Endothelial cell (in vitro differentiated cells): ENCODE measurements at regions not wholly inside any gene's neighbourhood (a gene's known extent, or its start where the extent isn't known, plus 50 kb on each side); places are given as distances from the start of the nearest gene placed in this dataset.

ENCODE experiments used
- DNase-seq: peaks from one replicate; pipeline ENCODE4 v3.0.0; 2021; ENCODE audit warnings: low spot score
- H3K27ac Mint-ChIP-seq: one replicate; pipeline ENCODE4 v1.8.0; 2021; ENCODE audit warnings: mixed read lengths, inconsistent platforms; ENCODE audit not compliant: unreplicated experiment
- H3K27me3 Mint-ChIP-seq: one replicate; pipeline ENCODE4 v1.8.0; 2021; ENCODE audit warnings: mild to moderate bottlenecking, moderate library complexity, mixed read lengths, inconsistent platforms; ENCODE audit not compliant: unreplicated experiment
- H3K36me3 Mint-ChIP-seq: one replicate; pipeline ENCODE4 v1.8.0; 2021; ENCODE audit warnings: mild to moderate bottlenecking, low read depth, mixed read lengths, inconsistent platforms; ENCODE audit not compliant: unreplicated experiment
- H3K4me1 Mint-ChIP-seq: one replicate; pipeline ENCODE4 v1.8.0; 2021; ENCODE audit warnings: mild to moderate bottlenecking, mixed read lengths, inconsistent platforms; ENCODE audit not compliant: unreplicated experiment
- H3K4me3 Mint-ChIP-seq: one replicate; pipeline ENCODE4 v1.8.0; 2021; ENCODE audit warnings: mild to moderate bottlenecking, mixed read lengths, inconsistent platforms; ENCODE audit not compliant: unreplicated experiment
- H3K9me3 Mint-ChIP-seq: one replicate; pipeline ENCODE4 v1.8.0; 2021; ENCODE audit warnings: mixed read lengths, inconsistent platforms; ENCODE audit not compliant: unreplicated experiment
- TF ChIP-seq, protein P1 (sequence below): fragments of 200-600 bp; sonication (generic); IDR thresholded peaks from one replicate; pipeline ENCODE4 v1.5.0; 2021; ENCODE audit warnings: antibody characterized with exemption; ENCODE audit not compliant: unreplicated experiment

DNA sequence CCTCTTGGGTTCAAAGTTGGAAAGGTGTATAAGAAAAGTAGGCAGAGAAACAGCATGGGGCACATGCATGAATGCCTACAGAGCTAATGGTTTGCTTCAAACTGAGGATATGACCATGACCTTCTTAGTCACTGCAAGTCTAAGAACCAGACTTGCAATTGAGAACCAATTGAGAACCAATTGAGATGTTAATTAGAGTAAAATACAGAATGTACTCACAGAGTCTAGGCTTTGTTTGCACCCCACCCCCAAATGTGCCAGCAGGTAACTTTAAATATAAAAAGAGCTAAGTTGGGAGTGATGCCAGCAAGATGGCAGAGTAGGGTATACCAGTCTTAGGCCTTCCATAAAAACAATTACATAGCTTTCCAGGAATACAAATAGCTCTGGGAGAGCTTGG, 227.3 kb upstream of the ALG10 start:
- Mint-ChIP-seq H3K36me3 (no peaks in the 10 kb centered on the region), H3K4me1 (no peaks in the 10 kb centered on the region), H3K9me3 (no peaks in the 10 kb centered on the region), H3K27ac (no peak overlapping the region), H3K4me3 (no peak overlapping the region), H3K27me3 (peaks cover 2% of the 10 kb centered on the region)
- DNase-seq, result no peak
- TF ChIP-seq, protein P1, sequence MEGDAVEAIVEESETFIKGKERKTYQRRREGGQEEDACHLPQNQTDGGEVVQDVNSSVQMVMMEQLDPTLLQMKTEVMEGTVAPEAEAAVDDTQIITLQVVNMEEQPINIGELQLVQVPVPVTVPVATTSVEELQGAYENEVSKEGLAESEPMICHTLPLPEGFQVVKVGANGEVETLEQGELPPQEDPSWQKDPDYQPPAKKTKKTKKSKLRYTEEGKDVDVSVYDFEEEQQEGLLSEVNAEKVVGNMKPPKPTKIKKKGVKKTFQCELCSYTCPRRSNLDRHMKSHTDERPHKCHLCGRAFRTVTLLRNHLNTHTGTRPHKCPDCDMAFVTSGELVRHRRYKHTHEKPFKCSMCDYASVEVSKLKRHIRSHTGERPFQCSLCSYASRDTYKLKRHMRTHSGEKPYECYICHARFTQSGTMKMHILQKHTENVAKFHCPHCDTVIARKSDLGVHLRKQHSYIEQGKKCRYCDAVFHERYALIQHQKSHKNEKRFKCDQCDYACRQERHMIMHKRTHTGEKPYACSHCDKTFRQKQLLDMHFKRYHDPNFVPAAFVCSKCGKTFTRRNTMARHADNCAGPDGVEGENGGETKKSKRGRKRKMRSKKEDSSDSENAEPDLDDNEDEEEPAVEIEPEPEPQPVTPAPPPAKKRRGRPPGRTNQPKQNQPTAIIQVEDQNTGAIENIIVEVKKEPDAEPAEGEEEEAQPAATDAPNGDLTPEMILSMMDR, result no peak

DNA sequence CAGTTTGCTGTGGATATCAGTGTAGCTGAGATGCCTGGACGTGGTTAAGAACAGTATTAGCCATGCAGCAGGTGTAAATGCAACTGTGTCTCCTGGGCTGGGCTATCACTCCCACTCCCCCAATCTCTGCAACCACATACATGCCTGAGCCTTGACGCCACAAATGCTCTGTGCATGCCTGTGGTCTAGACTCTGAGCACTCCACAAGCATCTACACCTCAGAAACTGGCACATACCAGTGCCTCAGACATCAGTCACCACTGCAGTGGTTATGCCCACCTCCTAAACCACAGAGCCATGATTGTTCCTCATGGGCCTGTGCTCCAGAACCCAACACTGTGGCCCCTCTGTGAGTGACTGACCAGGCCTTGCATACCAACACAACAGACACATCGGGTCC, 226.8 kb upstream of the ALG10 start:
- no peak overlapping the region for H3K27ac Mint-ChIP-seq

DNA sequence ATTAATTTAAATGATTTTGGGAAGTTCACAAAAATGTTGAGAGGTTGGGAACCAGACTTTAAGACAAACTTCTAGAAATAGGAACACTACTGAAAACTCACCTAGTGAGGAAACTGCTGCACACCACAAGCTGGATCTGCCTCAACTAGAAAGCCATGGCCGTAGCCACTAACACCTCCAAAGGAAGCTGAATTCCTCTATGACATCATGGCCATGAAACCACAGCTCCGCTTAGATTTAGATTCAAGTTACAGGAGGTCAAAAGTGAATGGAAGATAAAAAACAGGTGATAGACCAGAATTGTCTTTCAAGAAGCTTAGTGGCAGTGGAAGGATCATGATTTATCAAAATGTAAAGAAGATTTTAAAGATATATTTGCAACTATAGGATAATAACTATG, 208.8 kb upstream of the ALG10 start:
- no peaks in the 10 kb centered on the region for H3K4me1 Mint-ChIP-seq
- H3K36me3 Mint-ChIP-seq, result no peaks in the 10 kb centered on the region
- H3K4me3 Mint-ChIP-seq, result no peak overlapping the region
- no peak overlapping the region for H3K27ac Mint-ChIP-seq
- H3K27me3 Mint-ChIP-seq, result peaks cover 1% of the 10 kb centered on the region
- TF ChIP-seq, protein P1, result no peak
- DNase-seq, result no peak
- H3K9me3 Mint-ChIP-seq, result peaks cover 5% of the 10 kb centered on the region

More for the DNA sequence above, 226.8 kb upstream of the ALG10 start:
- H3K27me3 Mint-ChIP-seq, result peaks cover 2% of the 10 kb centered on the region
- DNase-seq, result no peak
- no peaks in the 10 kb centered on the region for H3K36me3 Mint-ChIP-seq
- H3K4me1 Mint-ChIP-seq, result no peaks in the 10 kb centered on the region
- no peaks in the 10 kb centered on the region for H3K9me3 Mint-ChIP-seq
- TF ChIP-seq, protein P1, result no peak
- no peak overlapping the region for H3K4me3 Mint-ChIP-seq

DNA sequence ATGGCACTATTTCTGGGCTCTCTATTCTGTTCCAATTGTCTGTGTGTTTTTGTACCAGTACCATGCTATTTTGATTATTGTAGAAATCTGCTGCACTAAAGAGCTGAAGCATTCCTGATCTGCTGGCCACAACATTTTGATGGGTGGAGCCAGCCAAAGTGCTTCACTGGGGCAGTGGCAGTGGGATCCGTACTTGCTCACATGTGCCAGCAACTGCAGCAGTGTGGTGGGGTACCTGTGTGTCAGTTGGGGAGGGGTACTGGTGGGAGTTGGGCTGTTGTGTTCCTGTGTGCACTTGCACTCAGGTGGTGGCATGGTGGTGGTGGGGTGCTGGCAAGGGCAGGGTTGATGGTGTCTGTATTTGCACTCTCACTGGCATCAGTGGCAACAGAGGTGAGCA, 204.6 kb upstream of the ALG10 start:
- Mint-ChIP-seq H3K27ac (no peak overlapping the region), H3K27me3 (peaks cover 3% of the 10 kb centered on the region), H3K9me3 (peaks cover 5% of the 10 kb centered on the region), H3K36me3 (peaks cover 5% of the 10 kb centered on the region), H3K4me3 (no peak overlapping the region), H3K4me1 (no peaks in the 10 kb centered on the region)
- TF ChIP-seq, protein P1, result no peak
- DNase-seq, result no peak

DNA sequence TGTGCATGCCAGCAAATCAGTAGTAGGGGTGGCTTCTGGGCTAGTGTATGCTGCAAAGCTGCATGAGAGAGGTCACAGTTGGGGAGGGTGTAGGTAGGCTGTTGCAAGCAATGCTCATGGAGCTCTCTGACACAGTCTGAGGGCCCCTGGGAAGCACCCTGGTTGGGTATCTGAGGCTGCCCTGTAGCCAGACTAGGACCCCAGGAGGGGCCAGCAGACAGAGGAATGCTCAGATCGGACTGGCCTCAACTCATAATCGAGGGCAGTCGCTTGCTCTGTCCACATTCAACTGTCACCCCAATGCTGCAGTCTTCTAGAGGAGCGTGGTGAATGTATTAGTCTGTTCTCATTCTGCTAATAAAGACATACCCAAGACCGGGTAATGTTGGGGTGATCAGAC, 204.0 kb upstream of the ALG10 start:
- H3K9me3 Mint-ChIP-seq, result peaks cover 5% of the 10 kb centered on the region
- peaks cover 3% of the 10 kb centered on the region for H3K27me3 Mint-ChIP-seq
- H3K27ac Mint-ChIP-seq, result no peak overlapping the region
- peaks cover 5% of the 10 kb centered on the region for H3K36me3 Mint-ChIP-seq
- no peak for DNase-seq
- no peaks in the 10 kb centered on the region for H3K4me1 Mint-ChIP-seq
- H3K4me3 Mint-ChIP-seq, result no peak overlapping the region
- TF ChIP-seq, protein P1, result no peak
